GM12878 (cell line): ENCODE measurements at regions not wholly inside any gene's neighbourhood (a gene's known extent, or its start where the extent isn't known, plus 50 kb on each side); places are given as distances from the start of the nearest gene placed in this dataset.

Experiments
- BMI1 ChIP-seq: fragments of 450-650 bp; IDR thresholded peaks from 2 replicates; pipeline ENCODE4 v1.6.1; 2016; ENCODE audit warnings: mild to moderate bottlenecking, moderate library complexity, borderline replicate concordance
- CBX5 ChIP-seq: sonication (generic); IDR thresholded peaks from 2 replicates; pipeline ENCODE4 v1.6.1; 2016; ENCODE audit warnings: low read depth, moderate library complexity, mild to moderate bottlenecking, inconsistent platforms
- CTCF ChIP-seq, 3 experiments: IDR thresholded peaks in 2 of 3; conservative IDR thresholded peaks in 1 of 3; 2 replicates each; pipeline ENCODE4 v1.5.1; 2011; ENCODE audit warnings: low read depth in 3 of 3, low read length in 3 of 3, mild to moderate bottlenecking in 3 of 3, control low read depth in 2 of 3, moderate library complexity in 2 of 3, inconsistent platforms in 1 of 3, mixed read lengths in 1 of 3; ENCODE audit not compliant: control insufficient read depth in 2 of 3, insufficient read depth in 1 of 3; ENCODE audit errors: extremely low read depth in 1 of 3
- GABPA ChIP-seq: IDR thresholded peaks from 2 replicates; pipeline ENCODE4 v1.6.1; 2014; ENCODE audit warnings: antibody characterized with exemption, low read depth, mild to moderate bottlenecking, inconsistent platforms
- HDAC2 ChIP-seq: fragments of 200-600 bp; sonication (generic); IDR thresholded peaks from 2 replicates; pipeline ENCODE4 v1.6.1; 2017
- HDGF ChIP-seq: fragments of 450-650 bp; IDR thresholded peaks from 2 replicates; pipeline ENCODE4 v1.6.1; 2016; ENCODE audit warnings: antibody characterized with exemption
- NFIC ChIP-seq: IDR thresholded peaks from 2 replicates; pipeline ENCODE4 v1.6.1; 2012; ENCODE audit warnings: low read depth, mild to moderate bottlenecking, inconsistent platforms, low read length, moderate library complexity
- PBX3 ChIP-seq: IDR thresholded peaks from 2 replicates; pipeline ENCODE4 v1.6.1; 2011; ENCODE audit warnings: mild to moderate bottlenecking, low read depth, low read length, moderate library complexity; ENCODE audit not compliant: insufficient replicate concordance
- TARDBP ChIP-seq: IDR thresholded peaks from 2 replicates; pipeline ENCODE4 v1.6.1; 2016; ENCODE audit warnings: borderline replicate concordance
- ZZZ3 ChIP-seq: IDR thresholded peaks from 2 replicates; pipeline ENCODE4 v1.6.1; 2011; ENCODE audit warnings: low read depth; ENCODE audit not compliant: control insufficient read depth, insufficient read length
- TF ChIP-seq, protein P1 (sequence below): fragments of 450-650 bp; IDR thresholded peaks from 2 replicates; pipeline ENCODE4 v1.6.1; 2014; ENCODE audit warnings: mild to moderate bottlenecking

DNA sequence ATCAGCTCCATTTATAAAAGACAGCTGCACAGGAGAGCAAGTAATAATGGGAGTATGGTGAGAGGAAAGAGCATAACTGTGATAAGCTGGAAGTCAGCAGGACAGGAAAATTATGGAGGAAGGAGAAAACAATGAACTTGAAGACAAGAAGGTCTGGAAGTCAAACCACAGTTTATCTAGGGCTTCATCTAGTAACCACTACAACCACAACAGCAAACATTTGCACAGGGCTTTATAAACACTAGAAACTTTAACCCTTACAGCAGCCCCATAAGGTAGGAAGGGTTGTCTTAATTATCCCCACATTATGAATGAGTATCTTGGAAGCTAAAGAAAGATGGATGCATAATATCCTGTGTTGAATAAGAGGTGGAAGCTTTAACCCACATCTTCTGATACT lies 820.8 kb downstream of the IGSF11 start:
- TF ChIP-seq HDAC2 (no peak), CBX5 (no peak), BMI1 (no peak), PBX3 (no peak), ZZZ3 (no peak), CTCF (IDR thresholded peaks at IDR 0.05 in 2 of 3, conservative IDR thresholded peaks at IDR 0.05 in 1 of 3; ENCODE audit: control insufficient read depth in 2 of 3, extremely low read depth in 1 of 3, insufficient read depth in 1 of 3, low read depth in 3 of 3, low read length in 3 of 3) (no peak), GABPA (no peak), NFIC (no peak), TARDBP (no peak), HDGF (no peak)
- TF ChIP-seq, protein P1, sequence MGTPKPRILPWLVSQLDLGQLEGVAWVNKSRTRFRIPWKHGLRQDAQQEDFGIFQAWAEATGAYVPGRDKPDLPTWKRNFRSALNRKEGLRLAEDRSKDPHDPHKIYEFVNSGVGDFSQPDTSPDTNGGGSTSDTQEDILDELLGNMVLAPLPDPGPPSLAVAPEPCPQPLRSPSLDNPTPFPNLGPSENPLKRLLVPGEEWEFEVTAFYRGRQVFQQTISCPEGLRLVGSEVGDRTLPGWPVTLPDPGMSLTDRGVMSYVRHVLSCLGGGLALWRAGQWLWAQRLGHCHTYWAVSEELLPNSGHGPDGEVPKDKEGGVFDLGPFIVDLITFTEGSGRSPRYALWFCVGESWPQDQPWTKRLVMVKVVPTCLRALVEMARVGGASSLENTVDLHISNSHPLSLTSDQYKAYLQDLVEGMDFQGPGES: no peak
